ENCODE measurements at regions not wholly inside any gene's neighbourhood (a gene's known extent, or its start where the extent isn't known, plus 50 kb on each side); places are given as distances from the start of the nearest gene placed in this dataset.

DNA sequence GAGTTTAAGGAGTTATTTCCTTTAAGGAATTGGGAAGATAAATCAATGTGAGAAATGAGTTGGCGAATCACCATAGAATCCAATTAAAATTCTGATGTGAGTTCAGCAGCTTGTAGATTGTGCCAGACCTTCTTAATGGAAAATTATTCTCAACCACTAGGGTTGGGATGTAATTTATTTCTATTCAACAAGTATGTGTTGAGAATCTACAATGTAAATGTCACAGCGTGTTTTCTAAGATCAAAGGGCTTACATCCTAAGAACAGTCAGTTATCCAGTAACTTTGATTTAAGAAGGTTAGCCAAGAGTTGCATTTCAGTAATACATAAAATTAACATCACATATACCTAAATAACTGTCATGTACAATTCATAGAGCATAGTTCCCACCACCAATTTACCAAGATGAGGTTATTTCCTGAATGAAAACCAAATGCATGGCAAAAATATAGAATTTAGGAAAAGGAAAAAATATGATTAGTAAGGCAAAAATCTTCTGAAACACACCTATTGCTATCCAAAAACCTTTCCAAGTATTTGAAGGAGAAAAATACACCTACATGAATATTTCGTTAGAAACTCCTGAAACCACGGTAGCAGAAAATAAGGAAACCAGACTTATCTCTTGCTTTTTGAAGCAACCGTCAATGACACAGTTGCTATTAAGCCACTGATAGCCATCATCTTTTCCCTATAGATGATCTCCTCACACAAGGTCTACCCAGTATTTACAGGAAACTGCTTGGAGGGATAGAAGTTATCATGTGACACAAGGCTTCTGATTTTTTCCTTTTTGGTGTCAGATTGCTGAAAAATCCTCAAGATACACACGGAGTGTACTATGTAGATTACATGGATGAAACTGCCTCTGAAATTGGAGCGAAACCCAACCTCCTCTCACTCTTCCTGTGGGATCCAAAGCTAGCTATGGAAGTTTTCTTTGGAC lies 259.4 kb upstream of the POGK start:
- intact Hi-C loops (cut with micrococcal nuclease) = no loop called here
- no peak for ATAC-seq
- POLR2A ChIA-PET = no interaction called here
- H3K4me1 Mint-ChIP-seq (ENCODE audit: low read depth) = no peaks in the 10 kb centered on the region
- peaks cover 15% of the 10 kb centered on the region for H3K27me3 Mint-ChIP-seq
- CTCF ChIA-PET = no interaction called here
- no peak overlapping the region for H3K4me3 Mint-ChIP-seq
- no peak for TF ChIP-seq CTCF (IDR thresholded peaks at IDR 0.05)
- H3K36me3 Mint-ChIP-seq (ENCODE audit: low read depth) = no peaks in the 10 kb centered on the region
- DNase-seq = no peak
- H3K9me3 Mint-ChIP-seq = no peaks in the 10 kb centered on the region
- no peak overlapping the region for H3K27ac Mint-ChIP-seq

DNA sequence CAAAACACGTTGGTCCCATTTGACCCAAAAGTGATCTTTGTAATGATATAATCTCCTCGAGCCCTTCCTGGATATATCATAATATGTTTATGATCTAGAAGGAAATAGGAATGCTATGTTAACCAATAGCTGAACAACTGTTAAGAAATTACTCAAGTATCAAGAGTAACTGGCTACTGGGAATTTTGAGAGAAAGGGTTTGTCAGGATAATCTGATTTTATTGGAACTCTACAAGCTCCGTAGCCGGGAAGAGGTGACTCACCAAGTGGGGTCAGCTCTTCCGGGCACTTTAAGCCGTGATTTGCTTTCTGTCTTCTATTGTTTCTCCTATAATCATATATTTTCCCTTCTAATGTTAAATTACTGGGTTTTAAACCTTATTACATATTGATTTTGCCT lies 250.5 kb upstream of the POGK start:
- H3K4me3 Mint-ChIP-seq = no peak overlapping the region
- intact Hi-C loops (cut with micrococcal nuclease) = no loop called here
- H3K4me1 Mint-ChIP-seq (ENCODE audit: low read depth) = no peaks in the 10 kb centered on the region
- ATAC-seq (no peak), DNase-seq (no peak)
- no peak for TF ChIP-seq CTCF (IDR thresholded peaks at IDR 0.05)
- H3K9me3 Mint-ChIP-seq = no peaks in the 10 kb centered on the region
- POLR2A ChIA-PET = no interaction called here
- CTCF ChIA-PET = no interaction called here
- peaks cover 5% of the 10 kb centered on the region for H3K27me3 Mint-ChIP-seq
- H3K27ac Mint-ChIP-seq = no peak overlapping the region
- H3K36me3 Mint-ChIP-seq (ENCODE audit: low read depth) = no peaks in the 10 kb centered on the region

GRCh38 chr1:166590161-166590560 lies 249.1 kb upstream of the POGK start:
- ChIA-PET POLR2A (no interaction called here), CTCF (no interaction called here)
- DNase-seq = no peak
- no peak for ATAC-seq
- Mint-ChIP-seq H3K4me1 (ENCODE audit: low read depth) (no peaks in the 10 kb centered on the region), H3K9me3 (no peaks in the 10 kb centered on the region), H3K36me3 (ENCODE audit: low read depth) (no peaks in the 10 kb centered on the region), H3K4me3 (no peak overlapping the region), H3K27me3 (peaks cover 7% of the 10 kb centered on the region), H3K27ac (no peak overlapping the region)
- no peak for TF ChIP-seq CTCF (IDR thresholded peaks at IDR 0.05)
- intact Hi-C loops (cut with micrococcal nuclease) = no loop called here

GRCh38 chr1:166594646-166595045 lies 244.6 kb upstream of the POGK start:
- no peaks in the 10 kb centered on the region for H3K36me3 Mint-ChIP-seq (ENCODE audit: low read depth)
- no peak for DNase-seq
- no peaks in the 10 kb centered on the region for H3K4me1 Mint-ChIP-seq (ENCODE audit: low read depth)
- peaks cover 12% of the 10 kb centered on the region for H3K27me3 Mint-ChIP-seq
- no peaks in the 10 kb centered on the region for H3K9me3 Mint-ChIP-seq
- no peak overlapping the region for H3K4me3 Mint-ChIP-seq
- TF ChIP-seq CTCF (IDR thresholded peaks at IDR 0.05) = no peak
- ChIA-PET CTCF (no interaction called here), POLR2A (no interaction called here)
- ATAC-seq = no peak
- no peak overlapping the region for H3K27ac Mint-ChIP-seq
- intact Hi-C loops (cut with micrococcal nuclease) = no loop called here

- DNase-seq = no peak
- Mint-ChIP-seq H3K27ac (no peak overlapping the region), H3K9me3 (no peaks in the 10 kb centered on the region), H3K4me3 (no peak overlapping the region), H3K27me3 (peaks cover 12% of the 10 kb centered on the region), H3K36me3 (ENCODE audit: low read depth) (no peaks in the 10 kb centered on the region), H3K4me1 (ENCODE audit: low read depth) (no peaks in the 10 kb centered on the region)
- intact Hi-C loops (cut with micrococcal nuclease) = no loop called here
- POLR2A ChIA-PET = no interaction called here
- no peak for ATAC-seq
- CTCF ChIA-PET = no interaction called here
- no peak for TF ChIP-seq CTCF (IDR thresholded peaks at IDR 0.05)
These were observed 241.8 kb upstream of the POGK start for GRCh38 chr1:166597516-166597915.
